ENCODE measurements at regions not wholly inside any gene's neighbourhood (a gene's known extent, or its start where the extent isn't known, plus 50 kb on each side); places are given as distances from the start of the nearest gene placed in this dataset.
A peak's percentile ranks its signal among the peaks of the same experiment; 100 is the strongest.

DNA sequence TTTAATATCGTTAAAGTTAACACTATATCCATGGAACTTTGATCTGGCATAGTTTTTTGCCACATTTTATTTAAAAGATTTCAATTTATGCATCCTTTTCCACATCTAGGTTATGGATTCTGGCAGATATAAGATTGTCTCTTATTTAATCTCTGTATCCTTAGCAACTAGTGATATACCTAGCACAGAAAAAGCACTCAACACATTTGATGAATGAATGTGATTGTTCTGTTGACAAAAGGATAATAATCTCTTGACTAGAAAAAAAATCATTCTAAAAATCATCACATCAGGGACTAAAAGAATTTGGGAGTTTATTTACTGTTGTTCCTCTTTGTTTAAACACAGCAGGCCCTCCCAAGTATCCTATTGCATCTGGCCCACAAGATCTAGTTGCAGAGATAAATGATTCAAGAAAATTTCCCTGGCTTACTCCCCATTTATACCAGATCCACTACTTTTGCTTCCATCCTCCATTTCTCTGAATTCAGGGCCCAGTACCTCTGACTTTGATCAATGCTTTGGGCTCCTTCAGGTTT, 84.0 kb upstream of the C1GALT1 start:
- Mint-ChIP-seq H3K27ac (peak overlapping the region; percentile 6 to 26 (median 23); a peak in 2 of 7 replicates), H3K27me3 (ENCODE audit: low read depth) (no peaks in the 10 kb centered on the region), H3K9me3 (no peaks in the 10 kb centered on the region; a peak in 1 of 5 replicates), H3K4me1 (peaks cover 42% of the 10 kb centered on the region in 2 experiments), H3K36me3 (ENCODE audit: insufficient read depth in 1 of 3, low read depth in 3 of 3) (no peaks in the 10 kb centered on the region), H3K4me3 (no peak overlapping the region)
- no peak overlapping the region for H3K56ac ChIP-seq (ENCODE audit: insufficient read length, low read depth, low read length)
- no peak overlapping the region for H4K8ac ChIP-seq (replicated peaks; ENCODE audit: insufficient read length, low read depth, low read length)
- TF ChIP-seq, protein P1, sequence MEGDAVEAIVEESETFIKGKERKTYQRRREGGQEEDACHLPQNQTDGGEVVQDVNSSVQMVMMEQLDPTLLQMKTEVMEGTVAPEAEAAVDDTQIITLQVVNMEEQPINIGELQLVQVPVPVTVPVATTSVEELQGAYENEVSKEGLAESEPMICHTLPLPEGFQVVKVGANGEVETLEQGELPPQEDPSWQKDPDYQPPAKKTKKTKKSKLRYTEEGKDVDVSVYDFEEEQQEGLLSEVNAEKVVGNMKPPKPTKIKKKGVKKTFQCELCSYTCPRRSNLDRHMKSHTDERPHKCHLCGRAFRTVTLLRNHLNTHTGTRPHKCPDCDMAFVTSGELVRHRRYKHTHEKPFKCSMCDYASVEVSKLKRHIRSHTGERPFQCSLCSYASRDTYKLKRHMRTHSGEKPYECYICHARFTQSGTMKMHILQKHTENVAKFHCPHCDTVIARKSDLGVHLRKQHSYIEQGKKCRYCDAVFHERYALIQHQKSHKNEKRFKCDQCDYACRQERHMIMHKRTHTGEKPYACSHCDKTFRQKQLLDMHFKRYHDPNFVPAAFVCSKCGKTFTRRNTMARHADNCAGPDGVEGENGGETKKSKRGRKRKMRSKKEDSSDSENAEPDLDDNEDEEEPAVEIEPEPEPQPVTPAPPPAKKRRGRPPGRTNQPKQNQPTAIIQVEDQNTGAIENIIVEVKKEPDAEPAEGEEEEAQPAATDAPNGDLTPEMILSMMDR (conservative IDR thresholded peaks at IDR 0.05), result no peak
- H2BK5ac ChIP-seq (ENCODE audit: insufficient read length, low read length), result no peak overlapping the region
- H3T11ph ChIP-seq (ENCODE audit: low read length), result no peak overlapping the region
- no peak overlapping the region for H4K5ac ChIP-seq (ENCODE audit: insufficient read length, low read depth, low read length)
- no peak overlapping the region for H2BK15ac ChIP-seq (ENCODE audit: low read depth, low read length)
- no peak overlapping the region for H3K18ac ChIP-seq (ENCODE audit: insufficient read length, low read depth, low read length)
- no peak for DNase-seq
- no peaks in the 10 kb centered on the region for H3K23me2 ChIP-seq (ENCODE audit: insufficient read length, low read depth, low read length, poor library complexity, severe bottlenecking)
- H3K79me1 ChIP-seq (ENCODE audit: insufficient read depth, low read depth, low read length, poor library complexity, severe bottlenecking), result no peaks in the 10 kb centered on the region
- H3K4me1 ChIP-seq (ENCODE audit: insufficient read depth, low read length), result peaks cover 6% of the 10 kb centered on the region
- H3K4ac ChIP-seq (ENCODE audit: low read depth, low read length), result no peak overlapping the region
- H3K9ac ChIP-seq (ENCODE audit: extremely low read depth, insufficient read length, low read length), result no peak overlapping the region
- no peaks in the 10 kb centered on the region for H4K20me1 ChIP-seq (ENCODE audit: control insufficient read depth, insufficient read depth, insufficient read length)
- no CpG with 5 or more reads among the region's 1 CpG for WGBS (ENCODE audit: extremely low coverage, insufficient read length, low lambda C conversion rate)
- H2BK12ac ChIP-seq (ENCODE audit: insufficient read length, low read depth, low read length), result no peak overlapping the region
- H4K91ac ChIP-seq (ENCODE audit: insufficient read length, low read depth, low read length), result no peak overlapping the region
- no peak overlapping the region for H2BK20ac ChIP-seq (ENCODE audit: low read depth, low read length, poor library complexity, severe bottlenecking)
- H3K27me3 ChIP-seq (ENCODE audit: insufficient read depth, low read length), result no peaks in the 10 kb centered on the region
- H3K27ac ChIP-seq (ENCODE audit: insufficient read length, low read depth, low read length), result no peak overlapping the region
- H3K79me2 ChIP-seq (ENCODE audit: insufficient read depth, low read length), result no peaks in the 10 kb centered on the region
- H2AFZ ChIP-seq (ENCODE audit: low read length), result no peak overlapping the region
- H2BK120ac ChIP-seq (ENCODE audit: low read depth, low read length, poor library complexity, severe bottlenecking), result no peak overlapping the region
- no peaks in the 10 kb centered on the region for H3K9me3 ChIP-seq (ENCODE audit: control insufficient read depth, low read depth, low read length)
- no peak overlapping the region for H3K23ac ChIP-seq (ENCODE audit: insufficient read length, low read depth, low read length)
- no peak overlapping the region for H3K4me2 ChIP-seq (ENCODE audit: insufficient read depth, insufficient read length, low read length)
- H3K14ac ChIP-seq (ENCODE audit: insufficient read depth, low read length), result no peak overlapping the region
- no peak overlapping the region for H2AK5ac ChIP-seq (ENCODE audit: insufficient read length, low read length)
